GM23338 (cell line): ENCODE measurements at regions not wholly inside any gene's neighbourhood (a gene's known extent, or its start where the extent isn't known, plus 50 kb on each side); places are given as distances from the start of the nearest gene placed in this dataset.

ENCODE experiments used
- ATAC-seq: fragments of 200-7000 bp; cut with Tn5 transposase; 3 replicates; pipeline ENCODE4 v1.9.1; 2020
- DNase-seq: peaks from one replicate; pipeline ENCODE4 v3.0.0-alpha.2; 2015; ENCODE audit warnings: low spot score
- H2AFZ ChIP-seq: fragments of 200-600 bp; sonication (generic); 2 replicates; pipeline ENCODE4 v1.8.0; 2016; ENCODE audit warnings: antibody characterized with exemption, mild to moderate bottlenecking, moderate library complexity
- H3F3A ChIP-seq: fragments of 200-600 bp; sonication (generic); replicated peaks from 2 replicates; pipeline ENCODE4 v1.8.0; 2017; ENCODE audit warnings: antibody characterized with exemption, mixed run types, low read depth
- H3K27ac ChIP-seq: fragments of 200-600 bp; sonication (generic); 2 replicates; pipeline ENCODE4 v1.6.1; 2016; ENCODE audit warnings: low read depth
- H3K27me3 ChIP-seq: fragments of 200-600 bp; sonication (generic); 2 replicates; pipeline ENCODE4 v1.8.0; 2016; ENCODE audit warnings: mild to moderate bottlenecking, mixed run types, moderate library complexity; ENCODE audit not compliant: insufficient read depth
- H3K36me3 ChIP-seq: fragments of 200-600 bp; sonication (generic); 2 replicates; pipeline ENCODE4 v1.8.0; 2016; ENCODE audit warnings: mild to moderate bottlenecking; ENCODE audit not compliant: insufficient read depth
- H3K4me1 ChIP-seq: fragments of 200-600 bp; sonication (generic); 2 replicates; pipeline ENCODE4 v1.8.0; 2016; ENCODE audit warnings: mild to moderate bottlenecking, moderate library complexity; ENCODE audit not compliant: insufficient read depth
- H3K4me2 ChIP-seq: fragments of 200-600 bp; sonication (generic); 2 replicates; pipeline ENCODE4 v1.7.1; 2017; ENCODE audit warnings: mixed run types
- H3K4me3 ChIP-seq: fragments of 200-600 bp; sonication (generic); 2 replicates; pipeline ENCODE4 v1.6.1; 2016; ENCODE audit warnings: mixed run types
- H3K79me2 ChIP-seq: fragments of 200-600 bp; sonication (generic); replicated peaks from 2 replicates; pipeline ENCODE4 v1.8.0; 2017; ENCODE audit warnings: mild to moderate bottlenecking; ENCODE audit not compliant: insufficient read depth
- H3K9me2 ChIP-seq: fragments of 200-600 bp; sonication (generic); 2 replicates; pipeline ENCODE4 v1.8.0; 2017; ENCODE audit not compliant: insufficient read depth
- H4K20me1 ChIP-seq: fragments of 200-600 bp; sonication (generic); replicated peaks from 2 replicates; pipeline ENCODE4 v1.8.0; 2017; ENCODE audit warnings: mild to moderate bottlenecking; ENCODE audit not compliant: insufficient read depth
- H3K27ac Mint-ChIP-seq: 2 replicates; pipeline ENCODE4 v1.8.0; 2020; ENCODE audit warnings: inconsistent platforms, mild to moderate bottlenecking, moderate library complexity, mixed read lengths
- H3K27me3 Mint-ChIP-seq: 3 replicates; pipeline ENCODE4 v1.8.0; 2022; ENCODE audit warnings: low read depth, mild to moderate bottlenecking, moderate library complexity, mixed read lengths, inconsistent platforms; ENCODE audit not compliant: insufficient read depth, poor library complexity
- H3K36me3 Mint-ChIP-seq: 3 replicates; pipeline ENCODE4 v1.8.0; 2021; ENCODE audit warnings: low read depth, mild to moderate bottlenecking, inconsistent platforms, moderate library complexity, mixed read lengths
- H3K4me1 Mint-ChIP-seq: 3 replicates; pipeline ENCODE4 v1.8.0; 2020; ENCODE audit warnings: mild to moderate bottlenecking, inconsistent platforms, mixed read lengths
- H3K4me3 Mint-ChIP-seq: 3 replicates; pipeline ENCODE4 v1.8.0; 2021; ENCODE audit warnings: moderate library complexity, mild to moderate bottlenecking, inconsistent platforms, mixed read lengths
- H3K9me3 Mint-ChIP-seq: 3 replicates; pipeline ENCODE4 v1.8.0; 2020; ENCODE audit warnings: moderate library complexity, mild to moderate bottlenecking, inconsistent platforms, mixed read lengths
- CREB1 ChIP-seq: fragments of 250-450 bp; sonication (Bioruptor Pico); IDR thresholded peaks from 2 replicates; pipeline ENCODE4 v1.5.0; 2020; ENCODE audit warnings: low read depth, mild to moderate bottlenecking, moderate library complexity
- EZH2 ChIP-seq: fragments of 200-600 bp; sonication (generic); IDR thresholded peaks from one replicate; pipeline ENCODE4 v1.8.0; 2017; ENCODE audit warnings: antibody characterized with exemption, mild to moderate bottlenecking, low read depth; ENCODE audit not compliant: unreplicated experiment
- EZH2phosphoT487 ChIP-seq: fragments of 200-600 bp; sonication (generic); IDR thresholded peaks from one replicate; pipeline ENCODE4 v1.8.1; 2018; ENCODE audit warnings: antibody characterized with exemption; ENCODE audit not compliant: unreplicated experiment
- JUNB ChIP-seq: IDR thresholded peaks from one replicate; pipeline ENCODE4 v1.6.1; 2016; ENCODE audit warnings: antibody characterized with exemption; ENCODE audit not compliant: unreplicated experiment
- NANOG ChIP-seq: IDR thresholded peaks from 2 replicates; pipeline ENCODE4 v1.6.1; 2016; ENCODE audit warnings: antibody characterized with exemption, borderline replicate concordance
- ZNF114 ChIP-seq: fragments of 250-450 bp; sonication (Bioruptor Pico); IDR thresholded peaks from 2 replicates; pipeline ENCODE4 v1.5.0; 2020; ENCODE audit warnings: mild to moderate bottlenecking, moderate library complexity
- ZNF331 ChIP-seq: fragments of 250-450 bp; sonication (Bioruptor Pico); IDR thresholded peaks from 2 replicates; pipeline ENCODE4 v1.5.0; 2020; ENCODE audit warnings: low read depth, mild to moderate bottlenecking, moderate library complexity
- TF ChIP-seq, protein P1 (sequence below): IDR thresholded peaks from one replicate; pipeline ENCODE4 v1.6.1; 2018; ENCODE audit warnings: antibody characterized with exemption; ENCODE audit not compliant: unreplicated experiment
- TF ChIP-seq, protein P2 (sequence below): IDR thresholded peaks from 2 replicates; pipeline ENCODE4 v1.6.1; 2016; ENCODE audit warnings: antibody characterized with exemption
- TF ChIP-seq, protein P3 (sequence below), 2 experiments: fragments of 200-600 bp in 1 of 2; sonication (generic) in 1 of 2; conservative IDR thresholded peaks; 2 replicates each; pipeline versions ENCODE4 v1.5.1 to v1.6.1; 2016 to 2017; ENCODE audit warnings: antibody characterized with exemption in 2 of 2, low read depth in 2 of 2, mild to moderate bottlenecking in 2 of 2, moderate library complexity in 1 of 2
- TF ChIP-seq, protein P4 (sequence below): fragments of 250-450 bp; sonication (Bioruptor Pico); IDR thresholded peaks from 2 replicates; pipeline ENCODE4 v1.5.0; 2020; ENCODE audit warnings: mild to moderate bottlenecking, moderate library complexity

DNA sequence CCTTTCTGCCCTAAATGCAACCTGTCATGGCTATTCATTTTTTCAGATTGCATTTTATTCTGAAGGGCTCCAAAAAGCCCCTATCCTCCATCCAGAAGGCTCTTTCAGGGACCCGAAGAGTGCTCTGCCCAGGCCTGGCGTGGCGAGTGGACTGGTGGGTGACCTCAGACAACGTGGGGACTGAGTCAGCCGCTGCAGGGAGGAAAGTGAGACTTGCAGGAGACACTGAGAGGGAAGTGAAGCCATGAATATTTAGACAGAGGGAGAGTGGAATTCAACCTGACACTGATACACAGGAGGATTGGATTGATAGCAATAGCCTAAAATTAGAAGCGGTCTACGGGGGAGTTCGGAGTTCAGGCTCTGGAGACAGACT, 63.6 kb upstream of the SIX2 start:
- ATAC-seq (no peak), DNase-seq (no peak)
- no peaks in the 10 kb centered on the region for H4K20me1 ChIP-seq
- no peak overlapping the region for H3K27ac ChIP-seq
- no peaks in the 10 kb centered on the region for H3K79me2 ChIP-seq
- Mint-ChIP-seq H3K4me3 (no peak overlapping the region), H3K27me3 (peaks cover 11% of the 10 kb centered on the region), H3K36me3 (peaks cover 3% of the 10 kb centered on the region; the same call in 1 of the 3 replicates), H3K4me1 (peaks cover 31% of the 10 kb centered on the region), H3K27ac (no peak overlapping the region), H3K9me3 (peaks cover 3% of the 10 kb centered on the region; the same call in 1 of the 3 replicates)
- no peaks in the 10 kb centered on the region for H3K36me3 ChIP-seq
- no peaks in the 10 kb centered on the region for H3K27me3 ChIP-seq
- H3K9me2 ChIP-seq, result 0 out of 2 replicates have a peak, but pooled peaks cover 12% of the 10 kb centered on the region
- H2AFZ ChIP-seq, result no peak overlapping the region
- no peak overlapping the region for H3K4me2 ChIP-seq
- TF ChIP-seq EZH2 (no peak), EZH2phosphoT487 (no peak), NANOG (no peak), JUNB (no peak), ZNF114 (CRISPR knock-in tag) (no peak), ZNF331 (CRISPR knock-in tag) (no peak), CREB1 (CRISPR knock-in tag) (no peak)
- TF ChIP-seq, protein P1, sequence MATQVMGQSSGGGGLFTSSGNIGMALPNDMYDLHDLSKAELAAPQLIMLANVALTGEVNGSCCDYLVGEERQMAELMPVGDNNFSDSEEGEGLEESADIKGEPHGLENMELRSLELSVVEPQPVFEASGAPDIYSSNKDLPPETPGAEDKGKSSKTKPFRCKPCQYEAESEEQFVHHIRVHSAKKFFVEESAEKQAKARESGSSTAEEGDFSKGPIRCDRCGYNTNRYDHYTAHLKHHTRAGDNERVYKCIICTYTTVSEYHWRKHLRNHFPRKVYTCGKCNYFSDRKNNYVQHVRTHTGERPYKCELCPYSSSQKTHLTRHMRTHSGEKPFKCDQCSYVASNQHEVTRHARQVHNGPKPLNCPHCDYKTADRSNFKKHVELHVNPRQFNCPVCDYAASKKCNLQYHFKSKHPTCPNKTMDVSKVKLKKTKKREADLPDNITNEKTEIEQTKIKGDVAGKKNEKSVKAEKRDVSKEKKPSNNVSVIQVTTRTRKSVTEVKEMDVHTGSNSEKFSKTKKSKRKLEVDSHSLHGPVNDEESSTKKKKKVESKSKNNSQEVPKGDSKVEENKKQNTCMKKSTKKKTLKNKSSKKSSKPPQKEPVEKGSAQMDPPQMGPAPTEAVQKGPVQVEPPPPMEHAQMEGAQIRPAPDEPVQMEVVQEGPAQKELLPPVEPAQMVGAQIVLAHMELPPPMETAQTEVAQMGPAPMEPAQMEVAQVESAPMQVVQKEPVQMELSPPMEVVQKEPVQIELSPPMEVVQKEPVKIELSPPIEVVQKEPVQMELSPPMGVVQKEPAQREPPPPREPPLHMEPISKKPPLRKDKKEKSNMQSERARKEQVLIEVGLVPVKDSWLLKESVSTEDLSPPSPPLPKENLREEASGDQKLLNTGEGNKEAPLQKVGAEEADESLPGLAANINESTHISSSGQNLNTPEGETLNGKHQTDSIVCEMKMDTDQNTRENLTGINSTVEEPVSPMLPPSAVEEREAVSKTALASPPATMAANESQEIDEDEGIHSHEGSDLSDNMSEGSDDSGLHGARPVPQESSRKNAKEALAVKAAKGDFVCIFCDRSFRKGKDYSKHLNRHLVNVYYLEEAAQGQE, result no peak
- TF ChIP-seq, protein P2, sequence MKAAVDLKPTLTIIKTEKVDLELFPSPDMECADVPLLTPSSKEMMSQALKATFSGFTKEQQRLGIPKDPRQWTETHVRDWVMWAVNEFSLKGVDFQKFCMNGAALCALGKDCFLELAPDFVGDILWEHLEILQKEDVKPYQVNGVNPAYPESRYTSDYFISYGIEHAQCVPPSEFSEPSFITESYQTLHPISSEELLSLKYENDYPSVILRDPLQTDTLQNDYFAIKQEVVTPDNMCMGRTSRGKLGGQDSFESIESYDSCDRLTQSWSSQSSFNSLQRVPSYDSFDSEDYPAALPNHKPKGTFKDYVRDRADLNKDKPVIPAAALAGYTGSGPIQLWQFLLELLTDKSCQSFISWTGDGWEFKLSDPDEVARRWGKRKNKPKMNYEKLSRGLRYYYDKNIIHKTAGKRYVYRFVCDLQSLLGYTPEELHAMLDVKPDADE, result no peak
- TF ChIP-seq, protein P3, sequence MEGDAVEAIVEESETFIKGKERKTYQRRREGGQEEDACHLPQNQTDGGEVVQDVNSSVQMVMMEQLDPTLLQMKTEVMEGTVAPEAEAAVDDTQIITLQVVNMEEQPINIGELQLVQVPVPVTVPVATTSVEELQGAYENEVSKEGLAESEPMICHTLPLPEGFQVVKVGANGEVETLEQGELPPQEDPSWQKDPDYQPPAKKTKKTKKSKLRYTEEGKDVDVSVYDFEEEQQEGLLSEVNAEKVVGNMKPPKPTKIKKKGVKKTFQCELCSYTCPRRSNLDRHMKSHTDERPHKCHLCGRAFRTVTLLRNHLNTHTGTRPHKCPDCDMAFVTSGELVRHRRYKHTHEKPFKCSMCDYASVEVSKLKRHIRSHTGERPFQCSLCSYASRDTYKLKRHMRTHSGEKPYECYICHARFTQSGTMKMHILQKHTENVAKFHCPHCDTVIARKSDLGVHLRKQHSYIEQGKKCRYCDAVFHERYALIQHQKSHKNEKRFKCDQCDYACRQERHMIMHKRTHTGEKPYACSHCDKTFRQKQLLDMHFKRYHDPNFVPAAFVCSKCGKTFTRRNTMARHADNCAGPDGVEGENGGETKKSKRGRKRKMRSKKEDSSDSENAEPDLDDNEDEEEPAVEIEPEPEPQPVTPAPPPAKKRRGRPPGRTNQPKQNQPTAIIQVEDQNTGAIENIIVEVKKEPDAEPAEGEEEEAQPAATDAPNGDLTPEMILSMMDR (conservative IDR thresholded peaks at IDR 0.05; ENCODE audit: low read depth in 2 of 2), result no peak
- TF ChIP-seq, protein P4, sequence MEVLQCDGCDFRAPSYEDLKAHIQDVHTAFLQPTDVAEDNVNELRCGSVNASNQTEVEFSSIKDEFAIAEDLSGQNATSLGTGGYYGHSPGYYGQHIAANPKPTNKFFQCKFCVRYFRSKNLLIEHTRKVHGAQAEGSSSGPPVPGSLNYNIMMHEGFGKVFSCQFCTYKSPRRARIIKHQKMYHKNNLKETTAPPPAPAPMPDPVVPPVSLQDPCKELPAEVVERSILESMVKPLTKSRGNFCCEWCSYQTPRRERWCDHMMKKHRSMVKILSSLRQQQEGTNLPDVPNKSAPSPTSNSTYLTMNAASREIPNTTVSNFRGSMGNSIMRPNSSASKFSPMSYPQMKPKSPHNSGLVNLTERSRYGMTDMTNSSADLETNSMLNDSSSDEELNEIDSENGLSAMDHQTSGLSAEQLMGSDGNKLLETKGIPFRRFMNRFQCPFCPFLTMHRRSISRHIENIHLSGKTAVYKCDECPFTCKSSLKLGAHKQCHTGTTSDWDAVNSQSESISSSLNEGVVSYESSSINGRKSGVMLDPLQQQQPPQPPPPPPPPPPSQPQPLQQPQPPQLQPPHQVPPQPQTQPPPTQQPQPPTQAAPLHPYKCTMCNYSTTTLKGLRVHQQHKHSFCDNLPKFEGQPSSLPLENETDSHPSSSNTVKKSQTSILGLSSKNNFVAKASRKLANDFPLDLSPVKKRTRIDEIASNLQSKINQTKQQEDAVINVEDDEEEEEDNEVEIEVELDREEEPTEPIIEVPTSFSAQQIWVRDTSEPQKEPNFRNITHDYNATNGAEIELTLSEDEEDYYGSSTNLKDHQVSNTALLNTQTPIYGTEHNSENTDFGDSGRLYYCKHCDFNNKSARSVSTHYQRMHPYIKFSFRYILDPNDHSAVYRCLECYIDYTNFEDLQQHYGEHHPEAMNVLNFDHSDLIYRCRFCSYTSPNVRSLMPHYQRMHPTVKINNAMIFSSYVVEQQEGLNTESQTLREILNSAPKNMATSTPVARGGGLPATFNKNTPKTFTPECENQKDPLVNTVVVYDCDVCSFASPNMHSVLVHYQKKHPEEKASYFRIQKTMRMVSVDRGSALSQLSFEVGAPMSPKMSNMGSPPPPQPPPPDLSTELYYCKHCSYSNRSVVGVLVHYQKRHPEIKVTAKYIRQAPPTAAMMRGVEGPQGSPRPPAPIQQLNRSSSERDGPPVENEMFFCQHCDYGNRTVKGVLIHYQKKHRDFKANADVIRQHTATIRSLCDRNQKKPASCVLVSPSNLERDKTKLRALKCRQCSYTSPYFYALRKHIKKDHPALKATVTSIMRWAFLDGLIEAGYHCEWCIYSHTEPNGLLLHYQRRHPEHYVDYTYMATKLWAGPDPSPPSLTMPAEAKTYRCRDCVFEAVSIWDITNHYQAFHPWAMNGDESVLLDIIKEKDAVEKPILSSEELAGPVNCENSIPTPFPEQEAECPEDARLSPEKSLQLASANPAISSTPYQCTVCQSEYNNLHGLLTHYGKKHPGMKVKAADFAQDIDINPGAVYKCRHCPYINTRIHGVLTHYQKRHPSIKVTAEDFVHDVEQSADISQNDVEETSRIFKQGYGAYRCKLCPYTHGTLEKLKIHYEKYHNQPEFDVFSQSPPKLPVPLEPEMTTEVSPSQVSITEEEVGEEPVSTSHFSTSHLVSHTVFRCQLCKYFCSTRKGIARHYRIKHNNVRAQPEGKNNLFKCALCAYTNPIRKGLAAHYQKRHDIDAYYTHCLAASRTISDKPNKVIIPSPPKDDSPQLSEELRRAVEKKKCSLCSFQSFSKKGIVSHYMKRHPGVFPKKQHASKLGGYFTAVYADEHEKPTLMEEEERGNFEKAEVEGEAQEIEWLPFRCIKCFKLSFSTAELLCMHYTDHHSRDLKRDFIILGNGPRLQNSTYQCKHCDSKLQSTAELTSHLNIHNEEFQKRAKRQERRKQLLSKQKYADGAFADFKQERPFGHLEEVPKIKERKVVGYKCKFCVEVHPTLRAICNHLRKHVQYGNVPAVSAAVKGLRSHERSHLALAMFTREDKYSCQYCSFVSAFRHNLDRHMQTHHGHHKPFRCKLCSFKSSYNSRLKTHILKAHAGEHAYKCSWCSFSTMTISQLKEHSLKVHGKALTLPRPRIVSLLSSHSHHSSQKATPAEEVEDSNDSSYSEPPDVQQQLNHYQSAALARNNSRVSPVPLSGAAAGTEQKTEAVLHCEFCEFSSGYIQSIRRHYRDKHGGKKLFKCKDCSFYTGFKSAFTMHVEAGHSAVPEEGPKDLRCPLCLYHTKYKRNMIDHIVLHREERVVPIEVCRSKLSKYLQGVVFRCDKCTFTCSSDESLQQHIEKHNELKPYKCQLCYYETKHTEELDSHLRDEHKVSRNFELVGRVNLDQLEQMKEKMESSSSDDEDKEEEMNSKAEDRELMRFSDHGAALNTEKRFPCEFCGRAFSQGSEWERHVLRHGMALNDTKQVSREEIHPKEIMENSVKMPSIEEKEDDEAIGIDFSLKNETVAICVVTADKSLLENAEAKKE, result no peak
- no peak overlapping the region for H3K4me3 ChIP-seq
- peaks cover 15% of the 10 kb centered on the region for H3K4me1 ChIP-seq
- no peaks in the 10 kb centered on the region for H3F3A ChIP-seq
